ENCODE measurements at regions not wholly inside any gene's neighbourhood (a gene's known extent, or its start where the extent isn't known, plus 50 kb on each side); places are given as distances from the start of the nearest gene placed in this dataset.

DNA sequence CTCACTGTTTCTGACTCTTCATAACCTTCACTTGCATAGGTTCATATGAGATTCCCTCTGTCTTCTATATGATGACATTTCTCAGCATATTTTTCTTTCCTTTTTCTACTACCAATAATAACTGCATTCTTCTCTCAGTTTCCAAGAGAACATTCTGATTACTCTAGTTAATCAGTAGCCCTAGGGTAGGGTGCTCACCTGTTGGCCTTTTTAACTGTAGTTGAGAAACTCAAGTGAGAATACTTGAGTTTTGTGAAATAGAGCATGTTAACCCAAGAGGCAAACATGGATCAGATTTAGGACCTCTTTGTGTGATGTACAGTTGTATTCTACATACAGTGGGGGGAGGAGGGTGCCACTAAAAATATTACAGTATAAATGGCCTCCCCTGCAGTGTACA is 308.0 kb downstream of the CMPK2 start:
- in situ Hi-C loops (cut with HindIII; ENCODE audit: low pct_unique_long_range_greater_than_20kb, low sequenced_read_pairs) = no loop called here
- no peak for TF ChIP-seq REST (IDR thresholded peaks at IDR 0.05; ENCODE audit: insufficient read depth in 1 of 2, low read depth in 2 of 2, low read length in 1 of 2)
- TF ChIP-seq SIN3A (IDR thresholded peaks at IDR 0.05; ENCODE audit: borderline replicate concordance, insufficient read depth, low read depth, low read length) = no peak
- no peak for TF ChIP-seq TCF7L2 (IDR thresholded peaks at IDR 0.05; ENCODE audit: low read depth, low read length)
- TF ChIP-seq, protein P1, sequence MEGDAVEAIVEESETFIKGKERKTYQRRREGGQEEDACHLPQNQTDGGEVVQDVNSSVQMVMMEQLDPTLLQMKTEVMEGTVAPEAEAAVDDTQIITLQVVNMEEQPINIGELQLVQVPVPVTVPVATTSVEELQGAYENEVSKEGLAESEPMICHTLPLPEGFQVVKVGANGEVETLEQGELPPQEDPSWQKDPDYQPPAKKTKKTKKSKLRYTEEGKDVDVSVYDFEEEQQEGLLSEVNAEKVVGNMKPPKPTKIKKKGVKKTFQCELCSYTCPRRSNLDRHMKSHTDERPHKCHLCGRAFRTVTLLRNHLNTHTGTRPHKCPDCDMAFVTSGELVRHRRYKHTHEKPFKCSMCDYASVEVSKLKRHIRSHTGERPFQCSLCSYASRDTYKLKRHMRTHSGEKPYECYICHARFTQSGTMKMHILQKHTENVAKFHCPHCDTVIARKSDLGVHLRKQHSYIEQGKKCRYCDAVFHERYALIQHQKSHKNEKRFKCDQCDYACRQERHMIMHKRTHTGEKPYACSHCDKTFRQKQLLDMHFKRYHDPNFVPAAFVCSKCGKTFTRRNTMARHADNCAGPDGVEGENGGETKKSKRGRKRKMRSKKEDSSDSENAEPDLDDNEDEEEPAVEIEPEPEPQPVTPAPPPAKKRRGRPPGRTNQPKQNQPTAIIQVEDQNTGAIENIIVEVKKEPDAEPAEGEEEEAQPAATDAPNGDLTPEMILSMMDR (IDR thresholded peaks at IDR 0.05) = no peak
- TF ChIP-seq POLR2AphosphoS5 (IDR thresholded peaks at IDR 0.05; ENCODE audit: low read depth, low read length) = no peak
- no peaks in the 10 kb centered on the region for H3K4me1 ChIP-seq (ENCODE audit: control insufficient read depth, insufficient read depth, low read length)
- ChIA-PET POLR2A (no interaction called here), CTCF (no interaction called here)
- BruUV-seq (replicated peaks) = no TSS peak
- no peaks in the 10 kb centered on the region for H3K9me3 ChIP-seq (ENCODE audit: control insufficient read depth, insufficient read depth, low read depth, low read length)
- H3K36me3 ChIP-seq (ENCODE audit: control insufficient read depth, insufficient read depth, low read length) = no peaks in the 10 kb centered on the region
- no peak overlapping the region for H3K27ac ChIP-seq (ENCODE audit: low read length)
- no peak for ATAC-seq
- no peak overlapping the region for H3K4me3 ChIP-seq (ENCODE audit: low read depth in 2 of 2, low read length in 2 of 2)
- no peaks in the 10 kb centered on the region for H3K27me3 ChIP-seq (ENCODE audit: control insufficient read depth, insufficient read depth, low read length)
- no peak for DNase-seq (ENCODE audit: low read depth, low spot score)
- intact Hi-C loops (cut with micrococcal nuclease; ENCODE audit: unreplicated experiment) = no loop called here

GRCh38 chr2:6562771-6563170 is 302.9 kb downstream of the CMPK2 start:
- no peaks in the 10 kb centered on the region for H3K36me3 ChIP-seq (ENCODE audit: control insufficient read depth, insufficient read depth, low read length)
- no peak for TF ChIP-seq SIN3A (IDR thresholded peaks at IDR 0.05; ENCODE audit: borderline replicate concordance, insufficient read depth, low read depth, low read length)
- TF ChIP-seq TCF7L2 (IDR thresholded peaks at IDR 0.05; ENCODE audit: low read depth, low read length) = no peak
- TF ChIP-seq, protein P1 (IDR thresholded peaks at IDR 0.05) = no peak
- TF ChIP-seq REST (IDR thresholded peaks at IDR 0.05; ENCODE audit: insufficient read depth in 1 of 2, low read depth in 2 of 2, low read length in 1 of 2) = no peak
- no peak for TF ChIP-seq POLR2AphosphoS5 (IDR thresholded peaks at IDR 0.05; ENCODE audit: low read depth, low read length)

More at GRCh38 chr2:6562771-6563170, 302.9 kb downstream of the CMPK2 start:
- POLR2A ChIA-PET = no interaction called here
- ATAC-seq (no peak), DNase-seq (ENCODE audit: low read depth, low spot score) (no peak)
- H3K4me3 ChIP-seq (ENCODE audit: low read depth in 2 of 2, low read length in 2 of 2) = no peak overlapping the region
- no peaks in the 10 kb centered on the region for H3K4me1 ChIP-seq (ENCODE audit: control insufficient read depth, insufficient read depth, low read length)
- no peaks in the 10 kb centered on the region for H3K9me3 ChIP-seq (ENCODE audit: control insufficient read depth, insufficient read depth, low read depth, low read length)
- H3K27me3 ChIP-seq (ENCODE audit: control insufficient read depth, insufficient read depth, low read length) = no peaks in the 10 kb centered on the region
- CTCF ChIA-PET = no interaction called here
- no TSS peak for BruUV-seq (replicated peaks)
- in situ Hi-C loops (cut with HindIII; ENCODE audit: low pct_unique_long_range_greater_than_20kb, low sequenced_read_pairs) (no loop called here), intact Hi-C loops (cut with micrococcal nuclease; ENCODE audit: unreplicated experiment) (no loop called here)
- H3K27ac ChIP-seq (ENCODE audit: low read length) = no peak overlapping the region
